Stimulated activated CD4-positive, alpha-beta T cell treated with anti-CD3 and anti-CD28 coated beads, Interleukin-4, amount 100 ng/mL, for 24 hours (primary cell): ENCODE measurements at regions not wholly inside any gene's neighbourhood (a gene's known extent, or its start where the extent isn't known, plus 50 kb on each side); places are given as distances from the start of the nearest gene placed in this dataset.

Experiments used
- DNase-seq: peaks from one replicate; pipeline ENCODE4 v3.0.0-alpha.2; 2020

- DNase-seq = no peak
These were observed 187.9 kb upstream of the LYSMD4 start for GRCh38 chr15:99921101-99921500.

GRCh38 chr15:99918072-99918471 lies 184.8 kb upstream of the LYSMD4 start:
- no peak for DNase-seq

GRCh38 chr15:99917252-99917651 lies 184.0 kb upstream of the LYSMD4 start:
- no peak for DNase-seq

GRCh38 chr15:99916668-99917223 lies 183.5 kb upstream of the LYSMD4 start:
- DNase-seq = no peak

GRCh38 chr15:99914723-99915122 lies 181.5 kb upstream of the LYSMD4 start:
- DNase-seq = no peak

- DNase-seq = no peak
These were observed 178.6 kb upstream of the LYSMD4 start for GRCh38 chr15:99911816-99912215.

- DNase-seq = no peak
These were observed 176.5 kb upstream of the LYSMD4 start for GRCh38 chr15:99909592-99910295.

GRCh38 chr15:99907698-99908097 lies 174.5 kb upstream of the LYSMD4 start:
- DNase-seq = no peak

GRCh38 chr15:99906793-99907192 lies 173.6 kb upstream of the LYSMD4 start:
- DNase-seq = no peak

- no peak for DNase-seq
These were observed 173.1 kb upstream of the LYSMD4 start for GRCh38 chr15:99906311-99906710.

GRCh38 chr15:99902248-99902928 lies 169.2 kb upstream of the LYSMD4 start:
- no peak for DNase-seq

GRCh38 chr15:99895956-99896311 lies 162.7 kb upstream of the LYSMD4 start:
- DNase-seq = no peak

- no peak for DNase-seq
These were observed 162.1 kb upstream of the LYSMD4 start for GRCh38 chr15:99895189-99895955.

GRCh38 chr15:99878835-99879234 lies 145.6 kb upstream of the LYSMD4 start:
- DNase-seq = no peak

GRCh38 chr15:99873451-99873850 lies 140.2 kb upstream of the LYSMD4 start:
- no peak for DNase-seq

GRCh38 chr15:99863550-99864198 lies 130.4 kb upstream of the LYSMD4 start:
- DNase-seq = no peak

- DNase-seq = no peak
These were observed 124.6 kb upstream of the LYSMD4 start for GRCh38 chr15:99857836-99858235.

- DNase-seq = no peak
These were observed 117.3 kb upstream of the LYSMD4 start for GRCh38 chr15:99850517-99850916.

GRCh38 chr15:99845009-99845408 lies 111.8 kb upstream of the LYSMD4 start:
- DNase-seq = peak; percentile 9

GRCh38 chr15:99844150-99844549 lies 110.9 kb upstream of the LYSMD4 start:
- no peak for DNase-seq

- DNase-seq = no peak
These were observed 108.8 kb upstream of the LYSMD4 start for GRCh38 chr15:99842071-99842470.

GRCh38 chr15:99826157-99826780 lies 93.0 kb upstream of the LYSMD4 start:
- DNase-seq = no peak

- DNase-seq = no peak
These were observed 90.1 kb upstream of the LYSMD4 start for GRCh38 chr15:99823346-99823745.
